DOHH2 (cell line): ENCODE measurements at regions not wholly inside any gene's neighbourhood (a gene's known extent, or its start where the extent isn't known, plus 50 kb on each side); places are given as distances from the start of the nearest gene placed in this dataset.

ENCODE experiments used
- EZH2phosphoT487 ChIP-seq: fragments of 200-600 bp; sonication (generic); IDR thresholded peaks from 2 replicates; pipeline ENCODE4 v1.6.1; 2017; ENCODE audit warnings: borderline replicate concordance, mild to moderate bottlenecking, antibody characterized with exemption, low read length, moderate library complexity, mixed read lengths
- TF ChIP-seq, protein P1 (sequence below): fragments of 200-600 bp; sonication (generic); IDR thresholded peaks from one replicate; pipeline ENCODE4 v1.5.1; 2014; ENCODE audit warnings: antibody characterized with exemption, mild to moderate bottlenecking, low read depth, low read length; ENCODE audit not compliant: poor library complexity, severe bottlenecking

DNA sequence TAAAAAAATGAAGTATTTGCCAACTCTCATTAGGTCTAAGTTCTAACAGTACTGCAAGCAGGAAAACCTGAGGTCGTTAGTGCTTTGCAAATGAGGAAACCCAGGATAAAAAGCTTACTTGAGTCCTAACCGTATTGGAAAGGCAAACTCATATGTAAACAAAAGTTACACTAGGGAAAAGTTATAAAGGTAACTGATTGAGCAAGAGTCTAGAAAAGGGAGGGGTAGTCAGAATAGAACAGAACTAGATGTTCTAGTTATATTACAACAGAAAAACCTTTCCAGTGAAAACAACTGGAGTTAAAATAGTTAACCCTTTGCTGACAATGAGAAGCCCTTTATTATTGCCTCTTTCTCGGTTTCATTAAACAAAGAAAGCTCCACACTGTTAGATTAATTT is 66.4 kb upstream of the MAOA start:
- TF ChIP-seq, protein P1, sequence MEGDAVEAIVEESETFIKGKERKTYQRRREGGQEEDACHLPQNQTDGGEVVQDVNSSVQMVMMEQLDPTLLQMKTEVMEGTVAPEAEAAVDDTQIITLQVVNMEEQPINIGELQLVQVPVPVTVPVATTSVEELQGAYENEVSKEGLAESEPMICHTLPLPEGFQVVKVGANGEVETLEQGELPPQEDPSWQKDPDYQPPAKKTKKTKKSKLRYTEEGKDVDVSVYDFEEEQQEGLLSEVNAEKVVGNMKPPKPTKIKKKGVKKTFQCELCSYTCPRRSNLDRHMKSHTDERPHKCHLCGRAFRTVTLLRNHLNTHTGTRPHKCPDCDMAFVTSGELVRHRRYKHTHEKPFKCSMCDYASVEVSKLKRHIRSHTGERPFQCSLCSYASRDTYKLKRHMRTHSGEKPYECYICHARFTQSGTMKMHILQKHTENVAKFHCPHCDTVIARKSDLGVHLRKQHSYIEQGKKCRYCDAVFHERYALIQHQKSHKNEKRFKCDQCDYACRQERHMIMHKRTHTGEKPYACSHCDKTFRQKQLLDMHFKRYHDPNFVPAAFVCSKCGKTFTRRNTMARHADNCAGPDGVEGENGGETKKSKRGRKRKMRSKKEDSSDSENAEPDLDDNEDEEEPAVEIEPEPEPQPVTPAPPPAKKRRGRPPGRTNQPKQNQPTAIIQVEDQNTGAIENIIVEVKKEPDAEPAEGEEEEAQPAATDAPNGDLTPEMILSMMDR, result no peak
- TF ChIP-seq EZH2phosphoT487, result no peak
